GM19240 (cell line): ENCODE measurements at regions not wholly inside any gene's neighbourhood (a gene's known extent, or its start where the extent isn't known, plus 50 kb on each side); places are given as distances from the start of the nearest gene placed in this dataset.
"Not testable (repeated sequence)": the region's sequence is repeated elsewhere in the genome, so short reads cannot be mapped to it uniquely, and the experiment has no call there.

Source experiments
- DNase-seq: peaks from one replicate; pipeline ENCODE4 v3.0.0; 2011; ENCODE audit warnings: low spot score; ENCODE audit not compliant: insufficient read length

GRCh38 chr6:50993941-50994720, 175.5 kb downstream of the TFAP2B start:
- DNase-seq: no peak

GRCh38 chr6:50995036-50995435, 176.4 kb downstream of the TFAP2B start:
- no peak for DNase-seq

GRCh38 chr6:50998905-50999304, 180.2 kb downstream of the TFAP2B start:
- DNase-seq: no peak

GRCh38 chr6:51001399-51001798, 182.7 kb downstream of the TFAP2B start:
- no peak for DNase-seq

GRCh38 chr6:51004380-51004779, 185.7 kb downstream of the TFAP2B start:
- DNase-seq: no peak

GRCh38 chr6:51005779-51006178, 187.1 kb downstream of the TFAP2B start:
- DNase-seq: no peak

- no peak for DNase-seq
These were observed 188.6 kb downstream of the TFAP2B start for GRCh38 chr6:51007237-51007636.

- DNase-seq: not testable (repeated sequence)
These were observed 190.0 kb downstream of the TFAP2B start for GRCh38 chr6:51008693-51009092.

- no peak for DNase-seq
These were observed 194.7 kb downstream of the TFAP2B start for GRCh38 chr6:51013376-51013775.

- no peak for DNase-seq
These were observed 196.7 kb downstream of the TFAP2B start for GRCh38 chr6:51015394-51015793.

GRCh38 chr6:51016489-51016888, 197.8 kb downstream of the TFAP2B start:
- DNase-seq: no peak

- no peak for DNase-seq
These were observed 201.1 kb downstream of the TFAP2B start for GRCh38 chr6:51019806-51020205.

GRCh38 chr6:51021171-51021570, 202.5 kb downstream of the TFAP2B start:
- DNase-seq: no peak

- DNase-seq: no peak
These were observed 205.5 kb downstream of the TFAP2B start for GRCh38 chr6:51024126-51024525.

- DNase-seq: no peak
These were observed 206.6 kb downstream of the TFAP2B start for GRCh38 chr6:51025082-51025777.

GRCh38 chr6:51027283-51028065, 208.8 kb downstream of the TFAP2B start:
- DNase-seq: no peak

GRCh38 chr6:51028276-51028675, 209.6 kb downstream of the TFAP2B start:
- no peak for DNase-seq

GRCh38 chr6:51029561-51029960, 210.9 kb downstream of the TFAP2B start:
- DNase-seq: no peak

GRCh38 chr6:51045548-51045947, 226.9 kb downstream of the TFAP2B start:
- DNase-seq: no peak

GRCh38 chr6:51049288-51049982, 230.8 kb downstream of the TFAP2B start:
- no peak for DNase-seq
